ENCODE measurements at regions not wholly inside any gene's neighbourhood (a gene's known extent, or its start where the extent isn't known, plus 50 kb on each side); places are given as distances from the start of the nearest gene placed in this dataset.
"Not testable (repeated sequence)": the region's sequence is repeated elsewhere in the genome, so short reads cannot be mapped to it uniquely, and the experiment has no call there.

GRCh38 chr12:96085475-96085874, 50.1 kb upstream of the LTA4H start:
- DNase-seq = no peak

- DNase-seq = not testable (repeated sequence)
These were observed 50.8 kb upstream of the LTA4H start for GRCh38 chr12:96086190-96086589.

GRCh38 chr12:96091833-96092232, 56.4 kb upstream of the LTA4H start:
- no peak for DNase-seq

- no peak for DNase-seq
These were observed 58.3 kb upstream of the LTA4H start for GRCh38 chr12:96093543-96094196.

GRCh38 chr12:96094201-96094600, 58.8 kb upstream of the LTA4H start:
- peak in 1 of 3 donors; percentile 25 for DNase-seq

GRCh38 chr12:96098631-96099030, 63.2 kb upstream of the LTA4H start:
- DNase-seq = no peak

GRCh38 chr12:96099421-96099820, 64.0 kb upstream of the LTA4H start:
- peak; percentile 39 to 66 (median 65) for DNase-seq

- no peak for DNase-seq
These were observed 64.6 kb upstream of the LTA4H start for GRCh38 chr12:96099986-96100385.

GRCh38 chr12:96101806-96102205, 66.4 kb upstream of the LTA4H start:
- DNase-seq = no peak

- no peak for DNase-seq
These were observed 67.8 kb upstream of the LTA4H start for GRCh38 chr12:96103067-96103644.

GRCh38 chr12:96104566-96104965, 69.2 kb upstream of the LTA4H start:
- peak in 2 of 3 donors; percentile 23 to 32 for DNase-seq

GRCh38 chr12:96106137-96106536, 70.8 kb upstream of the LTA4H start:
- DNase-seq = no peak

- no peak for DNase-seq
These were observed 71.8 kb upstream of the LTA4H start for GRCh38 chr12:96107236-96107635.

- DNase-seq = peak; percentile 72 to 74 (median 73)
These were observed 72.9 kb upstream of the LTA4H start for GRCh38 chr12:96108321-96108720.

GRCh38 chr12:96108941-96109340, 73.6 kb upstream of the LTA4H start:
- not testable (repeated sequence) for DNase-seq

- DNase-seq = no peak
These were observed 77.3 kb upstream of the LTA4H start for GRCh38 chr12:96112733-96113132.

- DNase-seq = no peak
These were observed 76.7 kb upstream of the ELK3 start for GRCh38 chr12:96117460-96117859.

GRCh38 chr12:96120359-96121100, 73.6 kb upstream of the ELK3 start:
- peak; percentile 81 to 86 (median 84) for DNase-seq

- DNase-seq = peak; percentile 82 to 94 (median 90)
These were observed 72.9 kb upstream of the ELK3 start for GRCh38 chr12:96121271-96121711.

- DNase-seq = not testable (repeated sequence)
These were observed 65.9 kb upstream of the ELK3 start for GRCh38 chr12:96128292-96128691.

GRCh38 chr12:96130396-96131059, 63.6 kb upstream of the ELK3 start:
- DNase-seq = no peak

GRCh38 chr12:96131230-96131788, 62.9 kb upstream of the ELK3 start:
- no peak for DNase-seq

GRCh38 chr12:96132819-96133218, 61.4 kb upstream of the ELK3 start:
- peak in 1 of 3 donors; percentile 37 for DNase-seq

Measured in suppressor macrophage treated with lipopolysaccharide for 1 hour (primary cell).